NCI-H1105 treated with DMSO at 0.1 percent for 48 hours (cell line): ENCODE measurements at regions not wholly inside any gene's neighbourhood (a gene's known extent, or its start where the extent isn't known, plus 50 kb on each side); places are given as distances from the start of the nearest gene placed in this dataset.
A peak's percentile ranks its signal among the peaks of the same experiment; 100 is the strongest.

ENCODE experiments used
- DNase-seq: peaks from one replicate; lab custom pipeline; 2025; lab: John Stamatoyannopoulos, UW

DNA sequence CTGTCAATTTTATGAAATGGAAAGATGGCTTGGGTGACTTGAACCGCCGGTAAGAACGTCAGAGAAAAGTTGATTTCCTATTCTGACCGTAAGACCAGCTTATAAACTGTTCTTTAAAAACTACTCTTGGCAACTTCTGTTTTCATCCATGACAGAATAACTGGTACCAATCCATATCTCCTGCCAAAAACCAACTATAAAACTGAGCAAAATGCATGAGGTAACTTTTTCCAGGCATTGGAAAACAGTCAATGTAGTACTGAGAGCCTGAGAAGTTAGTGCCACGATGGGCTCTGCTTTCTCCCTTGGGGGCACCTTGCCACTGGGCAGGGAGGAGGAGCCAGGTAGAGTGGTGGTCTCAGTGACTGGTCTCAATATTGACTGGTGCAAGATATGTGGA lies 615.2 kb upstream of the TBL1XR1 start:
- DNase-seq: no peak

GRCh38 chr3:177813322-177813721 lies 616.0 kb upstream of the TBL1XR1 start:
- peak; percentile 17 for DNase-seq

DNA sequence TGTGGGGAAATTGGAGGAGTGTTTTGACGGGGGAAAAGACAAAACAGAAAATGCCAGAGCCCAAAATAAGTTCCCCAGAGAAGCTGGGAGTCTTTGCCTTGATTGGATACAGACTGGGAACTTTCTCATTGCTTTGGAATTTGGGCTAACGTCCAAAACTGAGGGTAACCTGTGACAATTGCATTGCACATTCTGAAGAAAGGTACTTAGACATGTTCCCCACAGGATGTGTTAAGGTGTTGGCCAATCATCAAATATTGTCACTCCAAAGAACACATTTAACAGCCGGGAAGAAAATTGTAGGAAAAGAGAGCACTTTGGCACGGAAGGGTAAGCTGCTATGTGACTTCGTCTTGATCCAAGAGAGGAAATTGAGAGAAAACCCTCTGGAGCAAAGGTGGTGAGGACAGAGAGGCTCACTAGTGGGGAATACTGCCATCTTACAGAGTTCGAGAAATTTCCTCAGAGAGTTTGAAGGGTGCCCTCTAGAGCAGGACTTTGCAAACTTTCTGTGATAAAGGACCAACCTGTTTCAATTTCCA lies 619.5 kb upstream of the TBL1XR1 start:
- DNase-seq: no peak

GRCh38 chr3:177817751-177818150 lies 620.5 kb upstream of the TBL1XR1 start:
- DNase-seq: no peak

GRCh38 chr3:177818712-177819240 lies 621.5 kb upstream of the TBL1XR1 start:
- no peak for DNase-seq

DNA sequence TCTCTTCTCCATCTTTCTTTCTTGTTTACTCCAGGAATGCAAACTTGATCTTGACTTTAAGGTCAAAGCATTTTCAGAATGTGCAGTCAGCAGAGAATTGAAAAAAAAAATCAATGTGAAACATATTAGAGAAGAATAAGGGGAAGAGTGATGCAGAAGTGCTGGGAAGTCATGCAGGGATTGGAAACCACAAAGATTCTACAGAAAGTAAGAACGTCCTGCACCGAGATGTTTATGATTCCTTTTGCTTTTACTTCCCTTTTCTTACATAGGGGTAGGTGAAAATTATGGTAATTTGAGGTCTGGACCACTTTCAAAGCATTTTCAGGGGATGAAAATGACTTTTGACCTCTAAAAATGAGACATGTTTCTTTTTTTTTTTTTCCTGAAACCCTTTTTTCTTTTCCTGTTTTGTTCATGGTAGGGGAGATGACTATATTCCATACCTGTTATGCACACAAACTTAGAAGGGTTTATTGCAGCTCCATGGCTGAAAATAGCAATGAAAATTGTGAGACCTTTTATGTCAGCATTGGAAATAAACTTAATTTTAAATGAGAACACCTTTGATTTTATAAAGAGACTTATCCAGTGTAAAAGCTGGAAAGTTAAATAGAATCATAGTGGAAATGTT lies 623.5 kb upstream of the TBL1XR1 start:
- DNase-seq: no peak

DNA sequence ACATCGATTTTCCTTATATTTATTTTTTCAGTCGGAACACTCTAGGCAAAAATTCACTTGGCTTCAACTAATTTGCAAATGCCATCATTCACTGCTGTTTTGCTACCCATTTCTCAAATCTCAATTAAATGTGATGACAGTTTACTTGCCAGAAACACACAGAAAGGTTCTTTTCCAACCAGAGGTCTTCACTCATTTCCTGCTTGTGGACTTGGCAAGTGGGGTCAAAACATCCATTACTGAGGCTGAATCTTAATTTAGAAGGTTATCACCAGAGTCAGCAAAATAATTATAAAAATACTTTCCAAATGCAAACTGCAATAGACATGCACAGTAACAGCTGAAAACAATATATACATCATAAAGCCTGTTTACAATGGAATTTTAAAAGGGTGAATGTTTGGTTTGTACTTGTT lies 625.4 kb upstream of the TBL1XR1 start:
- no peak for DNase-seq

DNA sequence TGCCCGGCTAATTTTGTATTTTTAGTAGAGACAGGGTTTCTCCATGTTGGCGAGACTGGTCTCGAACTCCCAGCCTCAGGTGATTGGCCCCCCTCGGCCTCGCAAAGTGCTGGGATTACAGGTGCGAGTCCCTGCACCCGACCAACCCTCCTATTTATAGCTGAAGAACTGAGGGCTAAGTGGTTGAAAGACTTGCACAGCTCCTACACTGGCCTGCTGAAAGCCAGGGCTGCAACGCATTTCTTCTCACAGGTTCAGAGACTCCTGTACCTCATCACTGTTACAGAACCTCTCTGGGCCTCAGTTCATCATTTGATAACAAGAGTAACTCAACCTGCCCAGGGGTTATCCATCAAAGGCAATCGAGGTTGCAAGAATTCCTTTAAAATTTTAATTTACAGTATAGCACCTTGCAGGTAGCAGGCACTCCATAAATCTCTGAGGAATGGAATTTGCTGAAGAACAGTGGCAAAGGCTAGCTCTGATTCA lies 626.5 kb upstream of the TBL1XR1 start:
- DNase-seq: no peak

GRCh38 chr3:177824190-177824786 lies 627.0 kb upstream of the TBL1XR1 start:
- DNase-seq: no peak

- no peak for DNase-seq
These were observed 627.6 kb upstream of the TBL1XR1 start for GRCh38 chr3:177824841-177825240.

GRCh38 chr3:177826253-177826652 lies 629.0 kb upstream of the TBL1XR1 start:
- DNase-seq: no peak

GRCh38 chr3:177827511-177828207 lies 630.4 kb upstream of the TBL1XR1 start:
- no peak for DNase-seq

DNA sequence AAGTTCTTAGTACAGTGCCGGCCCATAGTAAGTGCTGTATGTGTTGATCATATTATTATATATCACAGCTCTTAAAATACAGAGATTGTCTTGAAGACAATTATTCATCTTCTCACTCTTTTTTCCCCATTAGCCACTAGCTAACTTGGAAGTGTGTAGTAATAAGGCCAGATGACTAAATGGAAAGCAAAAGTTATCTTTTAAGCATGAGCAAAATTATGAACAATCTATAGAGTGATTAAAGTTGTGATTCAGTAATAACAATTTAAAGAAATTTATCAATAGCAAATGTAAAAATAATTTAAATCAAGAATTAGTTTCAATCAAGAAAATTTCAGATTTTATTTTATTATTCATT lies 630.9 kb upstream of the TBL1XR1 start:
- DNase-seq: no peak

- DNase-seq: peak; percentile 97
These were observed 633.1 kb upstream of the TBL1XR1 start for GRCh38 chr3:177830411-177830849.

- no peak for DNase-seq
These were observed 634.1 kb upstream of the TBL1XR1 start for GRCh38 chr3:177831361-177831760.

DNA sequence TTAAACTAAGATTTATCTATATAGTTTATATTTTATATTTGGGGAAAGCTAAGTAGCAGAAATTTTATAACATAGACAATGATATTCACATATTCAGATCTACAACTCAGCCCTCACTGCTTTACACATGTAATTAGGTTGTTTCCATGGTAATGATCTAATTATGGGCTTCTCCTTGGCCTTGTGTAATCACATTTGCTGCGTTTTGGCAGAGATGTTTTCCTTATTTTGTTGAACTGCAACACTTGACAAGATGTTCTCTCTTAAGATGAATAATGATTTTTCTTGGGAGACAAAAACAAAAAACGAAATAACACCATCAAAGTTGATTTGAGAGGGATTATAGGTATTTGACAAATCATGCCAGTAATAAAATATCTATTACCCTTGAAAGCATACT lies 635.6 kb upstream of the TBL1XR1 start:
- DNase-seq: peak; percentile 97

DNA sequence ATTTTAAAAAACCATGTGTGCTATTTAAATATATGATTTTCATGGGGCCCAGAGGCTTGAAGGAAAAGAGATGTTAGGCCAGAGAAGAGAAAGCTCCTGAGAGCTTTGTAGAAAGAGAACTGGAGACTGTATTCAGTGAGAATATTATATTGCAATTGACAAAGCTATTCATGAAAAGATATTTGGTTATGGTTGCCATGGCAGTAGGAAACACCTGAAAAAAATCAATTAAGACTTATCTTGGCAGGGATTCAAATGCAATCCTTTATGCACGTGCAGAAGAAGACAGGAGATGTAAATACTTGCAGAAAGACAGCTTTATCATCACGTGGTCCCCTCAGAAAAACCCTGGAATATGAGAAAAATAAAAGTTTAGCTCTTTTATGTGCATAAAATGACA lies 636.0 kb upstream of the TBL1XR1 start:
- DNase-seq: peak; percentile 99

DNA sequence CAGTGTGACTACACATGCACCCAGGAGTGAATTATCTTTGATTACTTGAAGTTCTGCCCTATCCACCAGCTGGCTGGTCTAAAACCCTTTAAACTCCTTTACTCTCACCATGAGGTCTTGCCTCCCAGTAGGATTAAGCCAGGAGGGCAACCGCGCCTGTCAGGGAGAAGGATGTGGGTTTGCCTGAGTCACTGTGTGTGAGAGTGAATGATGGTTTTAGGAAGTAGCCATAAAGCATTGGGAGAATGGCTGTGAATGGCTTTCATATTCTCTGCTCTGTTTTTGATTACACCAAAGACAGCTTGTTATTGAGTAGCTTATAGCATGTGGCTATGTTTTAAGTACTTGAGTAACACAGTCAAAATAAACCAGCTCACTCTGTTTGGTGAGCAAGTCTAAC lies 637.7 kb upstream of the TBL1XR1 start:
- no peak for DNase-seq

DNA sequence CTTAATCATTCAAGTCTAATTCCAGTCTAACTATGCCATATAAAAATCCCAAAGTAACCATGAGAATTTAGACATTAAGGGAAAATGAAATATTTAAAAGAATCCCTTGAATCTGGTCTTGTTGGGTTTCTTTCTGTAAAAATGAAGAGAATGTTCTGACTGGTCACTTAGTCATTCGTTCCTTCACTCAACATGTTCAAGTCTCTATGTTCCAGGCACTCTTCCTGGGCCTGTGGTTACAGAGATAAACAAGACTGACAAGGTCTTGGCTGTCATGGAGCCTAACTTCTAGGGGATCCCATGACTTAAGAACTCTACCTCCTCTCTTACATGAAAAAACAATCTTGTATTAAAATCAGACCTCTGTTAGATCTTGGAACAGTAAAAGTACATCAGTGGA lies 638.6 kb upstream of the TBL1XR1 start:
- DNase-seq: no peak

GRCh38 chr3:177836671-177837070 lies 639.4 kb upstream of the TBL1XR1 start:
- DNase-seq: peak; percentile 64

- DNase-seq: no peak
These were observed 640.8 kb upstream of the TBL1XR1 start for GRCh38 chr3:177837951-177838655.

DNA sequence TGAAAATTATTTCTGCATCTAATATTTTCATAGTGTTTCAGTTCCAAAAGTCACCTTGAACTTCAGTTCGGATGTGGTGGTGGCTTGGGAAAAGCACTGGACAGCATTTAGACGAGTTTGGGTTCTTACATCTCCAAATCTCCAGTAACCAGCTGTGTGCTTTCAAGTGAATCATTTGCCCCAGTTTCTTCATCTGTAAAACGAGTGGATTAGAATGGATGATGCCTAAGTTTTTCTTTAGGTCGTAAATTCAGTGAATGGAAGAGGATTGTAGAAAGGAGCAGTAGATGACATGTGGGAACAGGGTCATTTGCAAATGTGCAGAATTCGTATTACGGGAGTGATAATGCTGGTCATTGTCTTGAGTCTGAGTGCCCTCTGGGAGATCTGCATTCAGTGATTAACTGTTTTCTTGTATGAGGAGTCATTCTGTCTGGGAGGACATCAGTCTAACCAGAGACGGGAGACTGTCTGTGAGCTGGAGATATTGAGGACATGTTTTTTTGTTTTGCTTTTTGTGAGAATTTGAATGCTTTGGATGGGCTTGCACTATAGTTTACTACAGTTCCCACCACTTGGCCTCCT lies 641.6 kb upstream of the TBL1XR1 start:
- no peak for DNase-seq
